GM21576 (cell line): ENCODE measurements at regions not wholly inside any gene's neighbourhood (a gene's known extent, or its start where the extent isn't known, plus 50 kb on each side); places are given as distances from the start of the nearest gene placed in this dataset.

Experiments used
- ATAC-seq: cut with Tn5 transposase; IDR thresholded peaks from one replicate; pipeline ENCODE4 v1.9.1; 2021; ENCODE audit warnings: mild to moderate bottlenecking, moderate library complexity; ENCODE audit not compliant: unreplicated experiment

DNA sequence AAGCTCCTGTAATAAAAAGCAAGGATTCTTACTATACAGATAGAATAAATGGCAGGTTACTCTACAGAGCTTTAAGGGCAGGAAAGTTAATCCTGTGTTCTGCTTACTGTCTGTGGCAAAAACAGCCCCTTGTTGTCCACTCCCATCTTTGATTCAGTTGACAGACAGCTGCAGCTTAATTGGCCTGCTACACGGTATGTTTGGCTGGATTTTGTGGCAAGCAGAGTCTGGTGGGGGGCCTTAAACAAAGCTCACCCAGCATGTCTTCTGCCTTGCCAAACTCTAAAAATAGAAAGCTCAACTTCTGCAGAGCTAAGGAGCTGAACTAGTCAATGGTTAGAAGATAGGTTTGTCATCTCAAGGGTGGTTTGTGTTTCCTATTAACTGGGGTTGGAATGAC lies 407.2 kb downstream of the HLX start:
- ATAC-seq: no peak

DNA sequence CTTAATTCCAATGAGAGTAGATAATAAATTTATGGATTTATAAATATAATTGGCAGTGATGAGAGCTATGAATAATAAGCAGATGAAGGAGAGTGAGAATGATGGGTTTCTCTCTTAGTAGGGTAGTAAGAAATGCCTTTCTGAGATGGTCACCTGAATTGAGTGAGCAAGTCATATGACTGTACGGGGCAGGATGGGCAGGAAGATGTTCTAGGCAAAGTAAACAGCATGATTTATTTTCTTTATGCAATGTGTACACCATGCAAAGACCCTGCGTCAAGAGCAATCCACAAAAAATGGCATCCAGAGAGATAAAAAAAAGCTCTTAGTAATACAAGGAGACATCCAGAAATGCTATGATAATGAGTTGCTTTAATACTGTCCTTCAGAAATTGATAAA lies 409.9 kb downstream of the HLX start:
- no peak for ATAC-seq

DNA sequence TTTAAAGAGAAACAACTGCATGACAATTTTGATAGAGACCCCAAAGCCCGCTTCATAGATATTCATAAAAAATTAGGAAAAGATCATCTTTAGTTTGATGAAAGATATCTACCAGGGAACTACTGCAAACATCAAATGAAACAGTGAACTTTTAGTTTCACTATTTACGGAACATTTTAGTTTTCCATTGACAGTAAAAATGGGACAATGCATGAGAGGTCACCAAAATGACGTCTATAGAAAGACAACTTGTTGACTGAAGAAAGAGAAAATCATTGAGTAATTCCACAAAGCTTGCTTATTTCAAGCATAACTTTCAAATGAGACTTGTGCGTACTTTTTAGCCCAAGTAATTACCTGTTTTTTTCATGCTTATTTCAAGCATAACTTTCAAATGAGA lies 411.4 kb downstream of the HLX start:
- no peak for ATAC-seq

DNA sequence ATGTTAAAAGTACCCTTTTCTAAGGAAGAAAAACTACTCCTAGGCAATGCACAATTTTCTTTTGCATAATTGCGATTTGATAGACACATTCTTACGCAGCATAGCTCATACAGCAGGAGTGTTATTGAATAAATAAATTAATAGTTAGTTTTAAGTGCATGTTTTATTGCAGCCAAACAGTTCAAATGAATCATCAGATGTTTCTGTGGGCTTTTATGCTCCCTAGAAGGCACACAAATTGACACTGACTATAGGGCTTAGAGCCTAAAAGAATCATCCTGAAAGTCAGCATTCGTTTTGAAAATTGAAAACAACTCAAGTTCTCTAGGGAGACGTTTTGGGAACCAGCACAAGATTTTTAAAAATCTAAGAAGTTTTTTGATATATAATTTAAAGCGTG lies 411.9 kb downstream of the HLX start:
- no peak for ATAC-seq

DNA sequence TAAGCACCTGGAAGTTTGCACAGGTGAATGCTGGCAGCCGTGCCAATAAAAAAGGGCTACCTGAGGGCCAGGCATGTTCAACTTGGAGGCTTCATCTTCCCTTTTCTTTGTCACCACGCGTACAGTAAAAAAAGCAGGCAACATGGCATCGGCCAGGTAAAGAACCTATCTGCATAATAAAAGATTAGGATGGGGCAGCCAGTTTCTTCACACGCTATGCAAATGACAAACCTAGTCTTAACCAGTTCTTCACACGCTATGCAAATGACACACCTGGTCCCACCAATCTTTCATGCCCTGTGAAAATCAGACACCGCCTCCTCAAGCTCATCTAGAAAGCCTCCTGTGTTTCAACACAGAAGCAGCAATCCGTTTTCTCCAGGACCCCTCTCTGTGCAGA lies 413.4 kb downstream of the HLX start:
- ATAC-seq: no peak

DNA sequence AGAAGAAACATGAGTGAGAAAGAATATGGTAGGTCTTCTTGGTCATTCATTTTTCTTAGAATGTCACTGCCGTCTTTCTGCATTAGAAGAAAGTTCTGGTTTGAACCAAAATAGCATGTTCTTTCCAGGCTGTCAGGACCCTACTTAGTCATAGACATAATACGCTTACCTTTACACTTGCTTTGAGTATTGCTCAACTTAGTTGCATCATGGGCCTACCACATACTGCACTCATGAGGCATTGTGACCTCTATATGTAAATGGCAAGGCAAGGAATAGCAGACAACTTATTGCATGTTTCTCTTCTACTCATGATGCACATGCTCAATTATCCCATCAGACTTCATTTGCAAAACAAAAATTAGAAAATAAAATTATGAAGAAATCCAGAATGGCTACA lies 415.0 kb downstream of the HLX start:
- ATAC-seq: no peak

DNA sequence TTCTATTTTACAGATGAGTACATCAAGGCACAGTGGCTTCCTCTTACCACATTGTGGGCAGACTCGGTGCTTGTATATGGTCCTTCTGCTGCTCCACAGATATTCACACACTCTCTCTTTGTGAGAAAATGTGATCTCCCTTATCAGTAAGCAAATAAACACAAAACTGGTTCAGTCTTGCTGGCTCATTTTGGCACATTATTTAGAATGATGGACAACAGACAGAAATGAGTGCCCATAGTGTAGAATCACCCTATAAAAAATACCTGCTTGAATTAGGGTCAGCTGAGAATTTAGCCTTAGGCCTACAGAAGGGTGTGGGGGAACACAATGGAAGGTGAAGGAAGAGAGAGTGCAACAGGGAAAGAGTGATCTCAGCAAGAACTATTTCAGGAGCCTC lies 423.1 kb downstream of the HLX start:
- ATAC-seq: no peak

DNA sequence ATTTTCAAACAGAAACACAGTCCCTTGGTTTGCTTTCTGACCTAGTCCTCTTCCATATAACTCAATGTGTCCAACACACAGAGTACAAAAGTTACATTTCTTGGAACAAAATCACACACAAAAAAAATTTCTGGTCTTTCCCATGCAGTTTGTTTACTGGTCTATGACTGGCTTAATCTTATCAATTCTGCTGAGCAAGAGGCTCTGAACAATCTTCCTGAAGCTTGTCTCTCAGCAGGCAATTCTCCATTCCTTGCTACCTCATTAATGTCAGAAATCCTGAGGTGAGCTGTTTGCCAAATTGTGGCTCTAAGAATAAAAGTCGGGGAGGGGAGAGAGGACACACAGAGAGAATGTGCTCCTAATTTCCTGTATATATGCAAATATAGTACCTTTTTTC lies 423.6 kb downstream of the HLX start:
- ATAC-seq: no peak

DNA sequence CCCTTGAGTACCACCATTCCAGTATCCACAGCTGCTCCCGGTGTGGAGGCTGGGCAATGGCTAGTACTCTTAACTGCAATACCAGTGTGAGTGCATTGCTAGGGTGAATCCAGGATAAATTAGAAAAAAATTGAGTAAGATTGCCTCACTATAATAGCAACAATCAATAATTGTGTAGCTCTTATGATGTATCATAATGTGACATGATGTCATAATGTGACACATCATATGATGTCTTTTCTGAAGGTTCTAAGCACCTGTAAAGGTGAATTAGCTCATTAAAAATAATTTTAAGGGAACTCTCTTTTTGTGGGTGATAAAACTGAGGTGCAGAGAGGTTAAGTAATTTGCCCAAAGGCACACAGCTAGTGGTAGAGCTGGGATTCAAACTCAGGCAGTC lies 424.4 kb downstream of the HLX start:
- ATAC-seq: no peak

DNA sequence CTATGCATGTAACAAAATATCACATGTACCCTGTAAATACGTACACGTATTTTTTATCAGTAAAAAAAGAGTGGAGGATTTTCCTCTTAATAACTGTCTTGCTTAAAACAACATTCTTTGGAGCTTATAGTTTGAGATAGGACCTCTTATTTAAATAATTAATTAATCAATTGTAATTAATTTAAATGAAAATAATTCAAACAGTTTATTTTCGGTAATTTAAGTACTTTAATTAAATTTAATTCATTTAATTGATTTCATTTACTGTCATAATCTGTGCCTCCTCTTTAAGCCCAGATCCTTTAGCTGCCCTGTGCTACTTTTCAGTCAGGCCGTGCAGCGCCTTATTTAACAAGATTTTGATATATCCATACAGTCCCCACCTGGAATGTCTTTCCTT lies 427.0 kb downstream of the HLX start:
- no peak for ATAC-seq

DNA sequence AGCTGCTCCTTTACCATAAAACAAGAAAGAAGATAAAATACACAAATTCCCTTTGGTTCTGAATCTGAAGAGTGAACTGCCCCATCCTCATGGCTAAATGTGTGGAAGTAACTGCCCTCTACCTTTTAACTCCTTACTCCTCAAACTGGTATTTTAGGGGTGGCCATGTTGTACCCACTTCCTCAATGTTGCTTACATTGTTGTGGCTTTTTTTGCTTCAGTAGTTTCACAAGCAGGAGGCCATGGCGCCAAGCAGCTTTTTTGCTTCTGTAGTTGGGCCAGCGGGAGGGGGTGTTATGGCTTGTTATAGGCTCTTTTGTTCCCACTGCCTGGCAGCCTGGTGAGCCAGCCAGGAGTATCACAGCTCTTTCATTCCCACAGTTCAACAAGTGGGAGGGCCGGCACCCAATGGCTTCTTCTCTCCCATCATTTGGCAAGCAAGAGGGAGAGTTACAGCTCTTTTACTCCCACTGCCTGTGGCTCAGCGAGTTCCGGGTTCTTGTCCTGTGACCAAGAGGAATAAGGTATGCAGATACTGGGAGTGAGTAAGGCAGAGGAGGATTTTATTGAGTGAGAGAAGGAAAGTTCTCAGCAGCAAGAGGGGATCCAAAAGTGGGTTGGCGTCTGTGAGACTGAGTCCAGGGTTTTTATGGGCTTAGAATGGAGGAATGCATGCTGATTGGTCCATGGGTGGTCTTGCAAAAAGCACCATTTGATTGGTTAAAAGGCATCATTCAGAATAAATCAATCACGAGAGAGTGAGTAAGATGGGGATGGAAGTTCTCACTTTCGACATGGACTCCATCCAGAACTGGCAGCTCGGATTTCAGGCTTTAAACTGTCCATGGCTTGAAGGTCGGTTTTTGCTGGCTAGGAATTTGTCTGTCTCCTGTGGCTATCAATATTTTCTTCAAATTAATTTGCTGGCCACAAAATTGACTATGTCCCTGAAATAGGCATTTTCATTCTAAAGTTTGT lies 429.6 kb downstream of the HLX start:
- no peak for ATAC-seq

DNA sequence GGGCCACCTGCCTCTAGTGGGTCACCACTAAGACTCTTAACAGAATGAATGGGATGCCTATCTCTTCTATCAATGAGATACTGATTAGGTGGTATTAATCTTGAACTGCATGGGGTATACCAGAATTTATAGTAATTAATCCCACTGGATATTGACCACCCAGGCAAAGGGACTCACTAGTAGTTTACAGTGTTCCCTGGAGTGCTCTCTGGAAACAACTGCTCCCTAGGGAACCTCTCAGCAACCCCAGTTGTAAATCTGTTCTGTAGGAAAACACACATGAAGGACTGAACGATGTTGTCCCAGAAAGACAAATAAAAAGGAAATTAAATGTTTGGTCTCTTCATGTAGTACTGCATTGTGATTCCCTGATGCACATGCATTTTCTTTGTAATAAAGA lies 430.5 kb downstream of the HLX start:
- ATAC-seq: no peak

DNA sequence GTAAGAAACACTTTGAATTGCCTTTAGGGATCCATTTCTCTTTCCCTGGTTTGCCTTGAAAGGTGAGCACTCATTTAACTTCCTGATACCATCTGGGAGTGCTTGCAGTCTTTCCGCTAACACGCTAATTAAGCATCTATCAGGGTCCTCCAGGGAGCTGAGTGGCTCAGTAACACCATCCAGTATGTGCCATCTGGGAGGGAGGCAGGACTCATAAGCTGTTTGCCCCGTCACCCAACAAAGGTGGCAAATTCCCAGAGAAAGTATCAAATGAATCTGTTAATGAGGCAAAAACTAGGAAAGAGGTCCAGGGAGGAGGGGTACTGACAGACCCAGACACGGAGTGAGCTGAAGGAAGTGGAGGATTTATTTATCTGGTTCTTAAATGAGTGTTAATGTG lies 430.9 kb downstream of the HLX start:
- no peak for ATAC-seq

DNA sequence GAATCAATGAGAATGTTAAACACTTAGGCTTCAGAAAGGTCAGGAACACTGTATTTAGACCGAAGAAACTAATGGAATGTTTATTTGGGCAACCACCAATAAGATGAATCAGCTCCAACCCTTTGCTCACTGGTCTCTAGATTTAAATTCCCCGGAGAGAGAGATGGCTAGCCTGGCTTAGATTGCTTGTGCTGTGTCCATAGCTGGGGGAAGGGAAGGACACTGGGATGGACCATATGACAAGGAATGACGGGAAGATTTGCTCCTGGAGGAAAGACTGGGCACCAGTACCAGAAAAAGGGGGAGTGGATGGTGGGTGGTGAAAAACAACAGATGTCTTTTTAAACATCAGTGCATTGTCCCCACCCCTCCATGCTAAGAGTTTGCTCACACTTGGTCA lies 426.6 kb downstream of the DUSP10 start:
- ATAC-seq: no peak

DNA sequence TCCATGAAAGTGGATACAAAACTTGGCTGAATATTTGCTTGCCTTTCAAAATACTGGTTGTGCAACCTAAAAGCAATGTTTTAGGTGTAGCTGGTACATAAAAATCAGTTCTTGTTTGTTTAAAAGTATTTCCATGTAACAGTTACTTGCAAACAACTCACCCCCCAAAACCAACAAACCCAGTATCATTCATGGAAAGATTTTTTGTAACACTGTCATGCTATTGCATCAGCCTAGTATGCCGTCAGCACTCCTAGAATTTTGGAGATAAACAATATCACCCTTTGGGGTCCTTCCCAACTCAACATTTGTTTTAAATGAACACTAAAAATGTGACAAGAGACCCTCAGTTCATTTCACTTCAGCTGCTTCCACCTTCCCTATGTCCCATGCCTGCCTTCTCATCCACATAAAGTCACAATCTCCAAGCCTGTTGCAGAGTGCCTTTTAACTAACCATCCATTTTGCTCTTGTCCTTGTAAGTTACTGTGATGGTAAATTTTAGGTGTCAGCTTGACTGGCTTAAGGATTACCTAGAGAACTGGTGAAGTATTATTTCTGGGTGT lies 425.3 kb downstream of the DUSP10 start:
- ATAC-seq: no peak

DNA sequence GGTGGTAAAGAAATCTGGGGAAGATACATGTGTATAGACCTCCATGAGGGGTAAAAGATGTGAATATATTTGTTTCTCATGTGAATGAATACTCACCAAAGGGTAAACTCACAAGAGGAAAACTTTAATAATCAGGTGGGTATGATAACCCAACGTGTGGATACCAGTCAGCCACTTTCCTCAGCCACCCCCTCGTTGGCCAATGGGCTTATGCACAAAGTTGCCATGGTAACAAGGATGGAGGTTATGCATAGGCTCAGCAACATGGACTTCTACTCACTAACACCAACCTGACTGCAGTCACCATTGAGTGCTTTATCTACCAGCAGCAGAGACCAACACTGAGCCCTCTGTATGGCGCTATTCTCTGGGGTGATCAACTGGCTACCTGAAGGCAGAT lies 424.4 kb downstream of the DUSP10 start:
- ATAC-seq: no peak

DNA sequence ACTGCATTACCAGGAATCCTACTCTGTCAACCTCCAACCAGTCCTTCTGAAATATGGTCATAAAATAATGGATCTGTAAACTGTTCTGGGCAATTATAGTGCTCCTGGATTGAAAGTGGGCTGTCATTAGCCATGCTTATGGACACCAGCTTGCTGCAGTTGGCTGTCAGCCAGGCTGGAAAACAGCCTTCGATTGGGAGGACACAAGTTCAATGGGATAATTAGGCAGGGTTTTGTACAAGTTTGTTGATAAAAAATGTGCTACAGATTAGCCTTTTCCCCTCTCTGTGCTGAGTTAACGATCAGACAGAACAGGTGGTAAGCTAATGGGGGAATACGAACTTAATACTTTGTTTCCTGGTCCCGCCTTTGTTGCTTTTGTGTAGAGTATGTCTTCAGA lies 413.9 kb downstream of the DUSP10 start:
- ATAC-seq: no peak

DNA sequence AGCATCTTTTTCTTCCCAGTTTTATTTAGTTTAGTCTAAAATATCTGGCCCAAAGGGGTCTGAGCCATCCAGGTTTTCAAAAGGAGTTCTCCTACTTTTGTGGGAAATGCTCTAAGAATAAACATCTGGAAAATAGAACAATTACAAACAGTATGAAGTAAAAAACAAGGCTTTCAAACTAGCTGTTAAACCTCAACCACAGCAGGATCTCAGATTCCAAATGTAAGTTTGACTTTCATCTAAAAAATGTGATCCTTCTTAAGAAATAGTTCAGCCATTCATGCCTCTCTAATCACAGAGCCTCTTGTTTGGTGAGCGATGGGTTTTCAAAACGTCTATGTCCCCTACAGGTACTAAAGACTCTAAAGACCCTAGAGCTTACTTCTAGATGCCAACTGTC lies 413.5 kb downstream of the DUSP10 start:
- ATAC-seq: no peak

DNA sequence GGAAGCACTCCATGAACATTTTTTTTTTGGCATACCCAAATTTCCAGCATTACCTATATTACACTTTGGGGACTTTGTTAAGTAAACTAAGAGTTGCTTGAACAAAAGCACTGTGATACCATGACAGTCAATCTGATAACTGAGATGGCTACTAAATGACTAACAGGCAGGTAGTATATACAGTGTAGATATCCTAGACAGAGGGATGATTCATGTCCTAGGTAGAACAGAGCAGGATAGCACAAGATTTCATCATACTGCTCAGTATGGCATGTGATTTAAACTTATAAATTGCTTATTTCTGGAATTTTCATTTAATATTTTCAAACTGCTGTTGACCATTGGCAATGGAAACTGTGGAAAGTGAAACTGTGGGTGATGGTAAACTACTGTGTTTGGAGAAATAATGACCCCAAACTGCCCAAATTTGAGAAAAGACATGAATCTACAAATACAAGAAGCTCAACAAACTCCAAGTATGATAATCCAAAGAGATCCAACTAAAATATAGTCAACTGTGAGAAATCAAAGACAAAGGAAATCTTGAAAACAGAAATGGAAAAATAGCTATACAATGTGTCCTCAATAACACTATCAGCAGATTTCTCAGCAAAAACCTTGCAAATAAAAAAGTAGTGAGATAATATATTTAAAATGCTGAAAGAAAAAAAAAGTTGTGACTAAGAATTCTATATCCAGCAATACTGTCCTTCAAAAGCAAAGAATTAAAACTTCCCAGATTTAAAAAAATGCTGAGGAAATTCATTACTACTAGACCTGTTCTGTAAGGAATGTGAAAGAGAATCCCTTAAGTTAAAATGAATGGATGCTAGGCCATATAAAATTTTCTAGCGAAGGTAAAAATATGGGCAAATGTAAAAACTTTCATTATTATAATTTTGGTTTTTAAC lies 410.4 kb downstream of the DUSP10 start:
- no peak for ATAC-seq

DNA sequence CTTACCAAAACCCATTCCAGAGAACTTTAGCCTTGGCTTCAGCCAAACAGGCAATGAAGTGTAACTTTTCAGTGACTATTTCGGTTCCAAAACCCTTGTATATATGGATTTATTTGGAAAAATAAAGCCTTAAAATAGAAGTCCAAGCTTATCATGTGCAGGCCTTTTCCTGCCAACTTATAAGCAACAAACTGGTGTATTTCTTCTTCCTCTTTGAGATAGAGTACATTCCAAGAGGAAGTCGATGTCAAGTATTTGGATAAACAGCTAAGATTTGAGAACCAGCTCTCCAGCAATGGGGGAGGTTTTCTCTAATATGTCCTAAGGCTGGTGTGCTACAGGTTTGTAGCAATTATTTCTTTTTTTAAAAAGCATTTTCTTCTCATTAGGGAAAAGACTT lies 407.8 kb downstream of the DUSP10 start:
- no peak for ATAC-seq
